ENCODE measurements at regions not wholly inside any gene's neighbourhood (a gene's known extent, or its start where the extent isn't known, plus 50 kb on each side); places are given as distances from the start of the nearest gene placed in this dataset.

DNA sequence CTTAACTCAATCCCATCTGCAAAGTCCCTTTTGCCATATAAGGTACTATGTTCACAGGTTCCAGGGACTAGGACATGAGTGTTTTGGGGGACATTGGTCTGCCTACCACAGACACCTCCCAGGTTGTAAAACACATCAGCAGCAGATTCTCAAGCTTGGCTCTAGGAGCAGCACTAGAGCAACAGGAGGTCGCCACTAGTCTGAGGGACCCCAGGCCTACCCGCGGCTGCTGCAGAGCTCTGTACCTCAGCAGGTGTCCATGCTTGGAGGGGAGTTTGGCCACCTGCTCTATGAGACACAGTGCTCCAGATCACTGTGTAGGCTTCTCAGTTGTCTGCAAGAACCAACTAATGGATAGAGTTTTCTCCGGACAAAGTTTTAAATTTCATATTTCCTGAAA, 262.2 kb upstream of the ARRDC3 start:
- TF ChIP-seq GATA2 (IDR thresholded peaks at IDR 0.05; ENCODE audit: low read depth, low read length), result no peak
- no peak for TF ChIP-seq GATA3 (IDR thresholded peaks at IDR 0.05; ENCODE audit: low read depth, low read length)
